A673 (cell line): ENCODE measurements at regions not wholly inside any gene's neighbourhood (a gene's known extent, or its start where the extent isn't known, plus 50 kb on each side); places are given as distances from the start of the nearest gene placed in this dataset.

Source experiments
- BruUV-seq: library from RNA; stranded (reverse); fragments of 400-500 nt; replicated peaks from 2 replicates; lab custom pipeline; 2021; lab: Mats Ljungman, UMichigan
- CTCF ChIA-PET: fragments of 300-600 bp; sonication (Branson Sonifier 250); formaldehyde crosslinking; loops from one replicate; lab custom pipeline; 2022; ENCODE audit warnings: antibody characterized with exemption; lab: Charles Lee
- POLR2A ChIA-PET: fragments of 300-600 bp; sonication (Branson Sonifier 250); formaldehyde crosslinking; loops from one replicate; lab custom pipeline; 2022; ENCODE audit warnings: antibody characterized with exemption; ENCODE audit not compliant: low non-redundant PET; lab: Charles Lee
- DNase-seq: peaks from one replicate; pipeline ENCODE4 v3.0.0-alpha.2; 2015; ENCODE audit warnings: low spot score
- H3K27ac ChIP-seq: fragments of 200-600 bp; sonication (generic); 2 replicates; pipeline ENCODE4 v1.5.1; 2016; ENCODE audit warnings: mixed run types, low read depth, mild to moderate bottlenecking, mixed read lengths, antibody characterized with exemption, low read length; ENCODE audit not compliant: poor library complexity, severe bottlenecking
- H3K27me3 ChIP-seq: fragments of 200-600 bp; sonication (generic); replicated peaks from 2 replicates; pipeline ENCODE4 v1.6.1; 2017; ENCODE audit warnings: mixed run types, low read depth, mild to moderate bottlenecking, mixed read lengths, antibody characterized with exemption, low read length; ENCODE audit not compliant: insufficient read depth, poor library complexity
- H3K36me3 ChIP-seq: fragments of 200-600 bp; sonication (generic); 2 replicates; pipeline ENCODE4 v1.6.1; 2016; ENCODE audit warnings: mixed run types, mild to moderate bottlenecking, mixed read lengths, antibody characterized with exemption, low read length; ENCODE audit not compliant: insufficient read depth, poor library complexity, severe bottlenecking
- H3K4me1 ChIP-seq: fragments of 200-600 bp; sonication (generic); 2 replicates; pipeline ENCODE4 v1.6.1; 2017; ENCODE audit warnings: mixed run types, mild to moderate bottlenecking, mixed read lengths, antibody characterized with exemption, low read length; ENCODE audit not compliant: insufficient read depth, poor library complexity, severe bottlenecking
- H3K4me3 ChIP-seq: fragments of 200-600 bp; sonication (generic); 2 replicates; pipeline ENCODE4 v1.5.1; 2016; ENCODE audit warnings: low read depth, mixed run types, mild to moderate bottlenecking, mixed read lengths, low read length; ENCODE audit not compliant: poor library complexity, severe bottlenecking
- H3K9me3 ChIP-seq: fragments of 200-600 bp; sonication (generic); 2 replicates; pipeline ENCODE4 v1.6.1; 2016; ENCODE audit warnings: mixed run types, low read depth, mild to moderate bottlenecking, mixed read lengths, antibody characterized with exemption, low read length; ENCODE audit not compliant: poor library complexity, severe bottlenecking
- EZH2 ChIP-seq: fragments of 200-600 bp; sonication (generic); IDR thresholded peaks from 2 replicates; pipeline ENCODE4 v1.6.1; 2017; ENCODE audit warnings: borderline replicate concordance, low read depth, mild to moderate bottlenecking, mixed read lengths, antibody characterized with exemption, low read length; ENCODE audit not compliant: poor library complexity, severe bottlenecking
- intact Hi-C: fragments of 100-400 bp; cut with micrococcal nuclease; formaldehyde crosslinking; loops from one replicate; pipeline ENCODE4 v1.10.0; 2022; ENCODE audit not compliant: unreplicated experiment
- TF ChIP-seq, protein P1 (sequence below): fragments of 300-800, 200-600 bp; sonication (generic); conservative IDR thresholded peaks from 2 replicates; pipeline ENCODE4 v1.5.1; 2017; ENCODE audit warnings: low read depth, mild to moderate bottlenecking, antibody characterized with exemption, low read length, moderate library complexity, mixed read lengths

DNA sequence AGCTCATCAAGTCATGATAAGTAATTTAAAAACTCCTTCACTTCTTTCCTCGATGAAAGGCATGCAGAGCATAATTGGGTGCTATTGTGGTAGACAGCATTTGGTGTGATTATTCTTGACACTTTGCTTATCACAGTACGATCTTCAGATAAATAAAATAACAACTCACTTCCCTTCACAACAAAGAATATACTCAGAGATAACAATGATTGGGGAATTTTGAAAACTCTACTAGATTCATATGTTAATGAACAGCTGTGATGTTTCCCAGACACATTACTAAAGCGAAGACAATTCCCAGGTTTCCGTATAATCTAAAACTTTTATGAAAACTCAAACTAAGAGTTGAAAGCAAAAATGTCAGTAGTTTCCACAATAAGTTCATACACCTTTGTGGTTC is 670.6 kb upstream of the EPHA7 start:
- H3K27ac ChIP-seq = no peak overlapping the region
- H3K4me3 ChIP-seq = no peak overlapping the region
- intact Hi-C loops = no loop called here
- H3K36me3 ChIP-seq = no peaks in the 10 kb centered on the region
- no peak for DNase-seq
- TF ChIP-seq EZH2 = no peak
- TF ChIP-seq, protein P1, sequence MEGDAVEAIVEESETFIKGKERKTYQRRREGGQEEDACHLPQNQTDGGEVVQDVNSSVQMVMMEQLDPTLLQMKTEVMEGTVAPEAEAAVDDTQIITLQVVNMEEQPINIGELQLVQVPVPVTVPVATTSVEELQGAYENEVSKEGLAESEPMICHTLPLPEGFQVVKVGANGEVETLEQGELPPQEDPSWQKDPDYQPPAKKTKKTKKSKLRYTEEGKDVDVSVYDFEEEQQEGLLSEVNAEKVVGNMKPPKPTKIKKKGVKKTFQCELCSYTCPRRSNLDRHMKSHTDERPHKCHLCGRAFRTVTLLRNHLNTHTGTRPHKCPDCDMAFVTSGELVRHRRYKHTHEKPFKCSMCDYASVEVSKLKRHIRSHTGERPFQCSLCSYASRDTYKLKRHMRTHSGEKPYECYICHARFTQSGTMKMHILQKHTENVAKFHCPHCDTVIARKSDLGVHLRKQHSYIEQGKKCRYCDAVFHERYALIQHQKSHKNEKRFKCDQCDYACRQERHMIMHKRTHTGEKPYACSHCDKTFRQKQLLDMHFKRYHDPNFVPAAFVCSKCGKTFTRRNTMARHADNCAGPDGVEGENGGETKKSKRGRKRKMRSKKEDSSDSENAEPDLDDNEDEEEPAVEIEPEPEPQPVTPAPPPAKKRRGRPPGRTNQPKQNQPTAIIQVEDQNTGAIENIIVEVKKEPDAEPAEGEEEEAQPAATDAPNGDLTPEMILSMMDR = no peak
- POLR2A ChIA-PET = no interaction called here
- no peaks in the 10 kb centered on the region for H3K27me3 ChIP-seq
- no peaks in the 10 kb centered on the region for H3K4me1 ChIP-seq
- H3K9me3 ChIP-seq = no peaks in the 10 kb centered on the region
- BruUV-seq = no TSS peak
- CTCF ChIA-PET = no interaction called here

GRCh38 chr6:94088870-94089269 is 669.5 kb upstream of the EPHA7 start:
- Histone ChIP-seq H3K27ac (no peak overlapping the region), H3K4me3 (no peak overlapping the region), H3K27me3 (no peaks in the 10 kb centered on the region), H3K4me1 (no peaks in the 10 kb centered on the region), H3K36me3 (no peaks in the 10 kb centered on the region), H3K9me3 (no peaks in the 10 kb centered on the region)
- DNase-seq = no peak
- no TSS peak for BruUV-seq
- ChIA-PET CTCF (no interaction called here), POLR2A (no interaction called here)
- TF ChIP-seq EZH2 = no peak
- TF ChIP-seq, protein P1 = no peak
- intact Hi-C loops = no loop called here

- BruUV-seq = no TSS peak
- no peaks in the 10 kb centered on the region for H3K9me3 ChIP-seq
- no peaks in the 10 kb centered on the region for H3K27me3 ChIP-seq
- H3K4me1 ChIP-seq = no peaks in the 10 kb centered on the region
- CTCF ChIA-PET = no interaction called here
- intact Hi-C loops = loop anchor here (5.0 kb wide), 1 partner anchor 352 kb away; no protein-coding TSS in a partner anchor
- H3K27ac ChIP-seq = no peak overlapping the region
- TF ChIP-seq EZH2 = no peak
- TF ChIP-seq, protein P1 = no peak
- POLR2A ChIA-PET = no interaction called here
- no peak overlapping the region for H3K4me3 ChIP-seq
- no peak for DNase-seq
- H3K36me3 ChIP-seq = no peaks in the 10 kb centered on the region
These were observed 655.4 kb upstream of the EPHA7 start for GRCh38 chr6:94074764-94075163.
